ENCODE measurements at regions not wholly inside any gene's neighbourhood (a gene's known extent, or its start where the extent isn't known, plus 50 kb on each side); places are given as distances from the start of the nearest gene placed in this dataset.
A peak's percentile ranks its signal among the peaks of the same experiment; 100 is the strongest.
"Not testable (repeated sequence)": the region's sequence is repeated elsewhere in the genome, so short reads cannot be mapped to it uniquely, and the experiment has no call there.

GRCh38 chr2:139674577-139674976, 894.4 kb upstream of the NXPH2 start:
- Histone ChIP-seq H3K36me3 (ENCODE audit: control insufficient read depth, insufficient read depth, low read length) (no peaks in the 10 kb centered on the region), H3K27me3 (ENCODE audit: control insufficient read depth, insufficient read depth, low read length) (no peaks in the 10 kb centered on the region), H3K4me3 (ENCODE audit: low read depth, low read length) (no peak overlapping the region)
- DNase-seq (ENCODE audit: low read depth) (no peak), FAIRE-seq (no peak)
- no peak for TF ChIP-seq CTCF (IDR thresholded peaks at IDR 0.05; ENCODE audit: insufficient read depth, low read length, severe bottlenecking)

- not testable (repeated sequence) for H3K27me3 ChIP-seq (ENCODE audit: control insufficient read depth, insufficient read depth, low read length); H3K4me3 ChIP-seq (ENCODE audit: low read depth, low read length); DNase-seq (ENCODE audit: low read depth); H3K36me3 ChIP-seq (ENCODE audit: control insufficient read depth, insufficient read depth, low read length); FAIRE-seq
Observed at GRCh38 chr2:139673447-139673846, 893.3 kb upstream of the NXPH2 start.

GRCh38 chr2:139669675-139670074, 889.5 kb upstream of the NXPH2 start:
- no peak for DNase-seq (ENCODE audit: low read depth)
- no peak for TF ChIP-seq CTCF (IDR thresholded peaks at IDR 0.05; ENCODE audit: insufficient read depth, low read length, severe bottlenecking)
- H3K4me3 ChIP-seq (ENCODE audit: low read depth, low read length): no peak overlapping the region
- no peak for FAIRE-seq
- H3K27me3 ChIP-seq (ENCODE audit: control insufficient read depth, insufficient read depth, low read length): no peaks in the 10 kb centered on the region
- H3K36me3 ChIP-seq (ENCODE audit: control insufficient read depth, insufficient read depth, low read length): no peaks in the 10 kb centered on the region

GRCh38 chr2:139652385-139652784, 872.2 kb upstream of the NXPH2 start:
- DNase-seq (ENCODE audit: low read depth) (peak; percentile 35), FAIRE-seq (no peak)
- Histone ChIP-seq H3K4me3 (ENCODE audit: low read depth, low read length) (no peak overlapping the region), H3K27me3 (ENCODE audit: control insufficient read depth, insufficient read depth, low read length) (no peaks in the 10 kb centered on the region), H3K36me3 (ENCODE audit: control insufficient read depth, insufficient read depth, low read length) (no peaks in the 10 kb centered on the region)
- TF ChIP-seq CTCF (IDR thresholded peaks at IDR 0.05; ENCODE audit: insufficient read depth, low read length, severe bottlenecking): no peak

- DNase-seq (ENCODE audit: low read depth): no peak
- FAIRE-seq: no peak
- no peak for TF ChIP-seq CTCF (IDR thresholded peaks at IDR 0.05; ENCODE audit: insufficient read depth, low read length, severe bottlenecking)
- no peaks in the 10 kb centered on the region for H3K27me3 ChIP-seq (ENCODE audit: control insufficient read depth, insufficient read depth, low read length)
- H3K4me3 ChIP-seq (ENCODE audit: low read depth, low read length): no peak overlapping the region
- no peaks in the 10 kb centered on the region for H3K36me3 ChIP-seq (ENCODE audit: control insufficient read depth, insufficient read depth, low read length)
Observed at GRCh38 chr2:139645617-139646016, 865.4 kb upstream of the NXPH2 start.

- FAIRE-seq (no peak), DNase-seq (ENCODE audit: low read depth) (no peak)
- no peaks in the 10 kb centered on the region for H3K36me3 ChIP-seq (ENCODE audit: control insufficient read depth, insufficient read depth, low read length)
- H3K27me3 ChIP-seq (ENCODE audit: control insufficient read depth, insufficient read depth, low read length): no peaks in the 10 kb centered on the region
- TF ChIP-seq CTCF (IDR thresholded peaks at IDR 0.05; ENCODE audit: insufficient read depth, low read length, severe bottlenecking): no peak
- H3K4me3 ChIP-seq (ENCODE audit: low read depth, low read length): no peak overlapping the region
Observed at GRCh38 chr2:139643139-139643538, 862.9 kb upstream of the NXPH2 start.
